Astrocyte (in vitro differentiated cells and primary cell): ENCODE measurements at regions not wholly inside any gene's neighbourhood (a gene's known extent, or its start where the extent isn't known, plus 50 kb on each side); places are given as distances from the start of the nearest gene placed in this dataset.

Experiments
- EZH2 ChIP-seq: IDR thresholded peaks from 2 replicates; pipeline ENCODE4 v1.6.1; 2012; ENCODE audit warnings: mild to moderate bottlenecking, low read length, inconsistent platforms; ENCODE audit not compliant: insufficient read depth
- TF ChIP-seq, protein P1 (sequence below): IDR thresholded peaks from 2 replicates; pipeline ENCODE4 v1.5.1; 2011; ENCODE audit warnings: low read depth, mild to moderate bottlenecking, inconsistent platforms, low read length, moderate library complexity; ENCODE audit not compliant: insufficient read depth

DNA sequence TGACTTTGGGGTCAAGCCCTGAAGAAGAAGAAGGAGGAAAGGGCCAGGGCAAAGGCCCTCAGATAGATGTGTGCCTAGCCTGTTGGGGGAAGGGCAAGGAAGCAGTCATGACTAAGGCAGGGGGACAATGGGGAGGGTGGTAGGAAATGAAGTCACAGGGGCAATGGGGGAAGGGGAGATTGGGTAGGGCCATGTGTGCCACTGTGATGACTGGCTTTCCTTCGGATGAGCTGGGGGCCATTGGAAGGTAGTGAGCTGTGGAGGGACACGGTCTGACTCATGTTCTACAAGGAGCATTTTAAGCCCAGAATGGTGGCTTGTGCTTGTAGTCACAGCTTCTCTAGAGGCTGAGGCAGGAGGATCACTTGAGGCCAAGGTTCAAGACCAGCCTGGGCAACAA is 642.0 kb downstream of the MID1IP1 start:
- TF ChIP-seq EZH2 = no peak
- TF ChIP-seq, protein P1, sequence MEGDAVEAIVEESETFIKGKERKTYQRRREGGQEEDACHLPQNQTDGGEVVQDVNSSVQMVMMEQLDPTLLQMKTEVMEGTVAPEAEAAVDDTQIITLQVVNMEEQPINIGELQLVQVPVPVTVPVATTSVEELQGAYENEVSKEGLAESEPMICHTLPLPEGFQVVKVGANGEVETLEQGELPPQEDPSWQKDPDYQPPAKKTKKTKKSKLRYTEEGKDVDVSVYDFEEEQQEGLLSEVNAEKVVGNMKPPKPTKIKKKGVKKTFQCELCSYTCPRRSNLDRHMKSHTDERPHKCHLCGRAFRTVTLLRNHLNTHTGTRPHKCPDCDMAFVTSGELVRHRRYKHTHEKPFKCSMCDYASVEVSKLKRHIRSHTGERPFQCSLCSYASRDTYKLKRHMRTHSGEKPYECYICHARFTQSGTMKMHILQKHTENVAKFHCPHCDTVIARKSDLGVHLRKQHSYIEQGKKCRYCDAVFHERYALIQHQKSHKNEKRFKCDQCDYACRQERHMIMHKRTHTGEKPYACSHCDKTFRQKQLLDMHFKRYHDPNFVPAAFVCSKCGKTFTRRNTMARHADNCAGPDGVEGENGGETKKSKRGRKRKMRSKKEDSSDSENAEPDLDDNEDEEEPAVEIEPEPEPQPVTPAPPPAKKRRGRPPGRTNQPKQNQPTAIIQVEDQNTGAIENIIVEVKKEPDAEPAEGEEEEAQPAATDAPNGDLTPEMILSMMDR = no peak
